HEK293 (cell line): ENCODE measurements at regions not wholly inside any gene's neighbourhood (a gene's known extent, or its start where the extent isn't known, plus 50 kb on each side); places are given as distances from the start of the nearest gene placed in this dataset.

Experiments used
- CTCF ChIA-PET: fragments of 350-600 bp; formaldehyde crosslinking; extraction: SDS; loops from one replicate; lab custom pipeline; 2021; ENCODE audit warnings: antibody characterized with exemption; lab: Yijun Ruan, JAX
- POLR2A ChIA-PET: fragments of 300-600 bp; formaldehyde crosslinking; extraction: SDS; loops from one replicate; lab custom pipeline; 2020; ENCODE audit warnings: antibody characterized with exemption, inconsistent platforms; lab: Yijun Ruan, JAX
- H3K27ac ChIP-seq: fragments of 200-500 bp; sonication (Bioruptor generic); 2 replicates; pipeline ENCODE4 v1.5.1; 2014; ENCODE audit warnings: low read depth, low read length, control low read depth, inconsistent platforms; ENCODE audit errors: extremely low read depth
- H3K36me3 ChIP-seq, 2 experiments: fragments of 200-500 bp in 1 of 2; sonication (Bioruptor generic) in 1 of 2; 1 replicate in 1 of 2; 2 replicates in 1 of 2; pipeline ENCODE4 v1.5.1; 2014 to 2017; ENCODE audit warnings: inconsistent platforms in 2 of 2, low read length in 2 of 2; ENCODE audit not compliant: control insufficient read depth in 2 of 2, insufficient read depth in 1 of 2
- H3K4me1 ChIP-seq: fragments of 200-500 bp; sonication (Bioruptor generic); 2 replicates; pipeline ENCODE4 v1.5.1; 2014; ENCODE audit warnings: mild to moderate bottlenecking, low read length, inconsistent platforms; ENCODE audit not compliant: control insufficient read depth, insufficient read depth
- H3K4me3 ChIP-seq: 2 replicates; pipeline ENCODE4 v1.5.1; 2011; ENCODE audit warnings: low read depth, mild to moderate bottlenecking, control low read depth, low read length, moderate library complexity
- H3K9me3 ChIP-seq: fragments of 200-500 bp; sonication (Bioruptor generic); 2 replicates; pipeline ENCODE4 v1.5.1; 2014; ENCODE audit warnings: low read depth, low read length, inconsistent platforms; ENCODE audit not compliant: control insufficient read depth, insufficient read depth
- KLF10 ChIP-seq: fragments of 450-650 bp; IDR thresholded peaks from 2 replicates; pipeline ENCODE4 v1.5.1; 2018; ENCODE audit warnings: missing biosample characterization, mild to moderate bottlenecking, missing genetic modification characterization
- SALL2 ChIP-seq: fragments of 450-650 bp; formaldehyde crosslinking; IDR thresholded peaks from 2 replicates; pipeline ENCODE4 v1.5.0; 2017; ENCODE audit warnings: missing biosample characterization, mild to moderate bottlenecking, missing genetic modification characterization, borderline replicate concordance
- WT1 ChIP-seq: fragments of 450-650 bp; formaldehyde crosslinking; IDR thresholded peaks from 2 replicates; pipeline ENCODE4 v1.5.1; 2016; ENCODE audit warnings: missing biosample characterization, missing genetic modification characterization
- ZBTB48 ChIP-seq: fragments of 450-650 bp; formaldehyde crosslinking; IDR thresholded peaks from 2 replicates; pipeline ENCODE4 v1.5.1; 2016; ENCODE audit warnings: missing biosample characterization, missing genetic modification characterization
- ZFP37 ChIP-seq: fragments of 450-650 bp; formaldehyde crosslinking; IDR thresholded peaks from 2 replicates; pipeline ENCODE4 v1.5.1; 2016; ENCODE audit warnings: missing biosample characterization, missing genetic modification characterization
- ZIC2 ChIP-seq: fragments of 450-650 bp; formaldehyde crosslinking; IDR thresholded peaks from 2 replicates; pipeline ENCODE4 v1.5.1; 2016; ENCODE audit warnings: missing biosample characterization, missing genetic modification characterization
- ZNF335 ChIP-seq: fragments of 450-650 bp; formaldehyde crosslinking; conservative IDR thresholded peaks from 2 replicates; pipeline ENCODE4 v1.5.1; 2016; ENCODE audit warnings: missing biosample characterization, missing genetic modification characterization
- ZNF366 ChIP-seq: fragments of 450-650 bp; formaldehyde crosslinking; conservative IDR thresholded peaks from 2 replicates; pipeline ENCODE4 v1.5.1; 2016; ENCODE audit warnings: missing biosample characterization, missing genetic modification characterization
- ZNF433 ChIP-seq: fragments of 450-650 bp; formaldehyde crosslinking; IDR thresholded peaks from 2 replicates; pipeline ENCODE4 v1.5.1; 2016; ENCODE audit warnings: missing biosample characterization, missing genetic modification characterization, low read depth
- ZNF501 ChIP-seq: fragments of 450-650 bp; formaldehyde crosslinking; IDR thresholded peaks from 2 replicates; pipeline ENCODE4 v1.5.1; 2016; ENCODE audit warnings: missing biosample characterization, missing genetic modification characterization
- ZNF548 ChIP-seq: fragments of 450-650 bp; formaldehyde crosslinking; IDR thresholded peaks from 2 replicates; pipeline ENCODE4 v1.5.1; 2016; ENCODE audit warnings: missing biosample characterization, missing genetic modification characterization
- ZNF561 ChIP-seq: fragments of 450-650 bp; IDR thresholded peaks from 2 replicates; pipeline ENCODE4 v1.5.1; 2018; ENCODE audit warnings: missing biosample characterization, missing genetic modification characterization, borderline replicate concordance
- ZNF585B ChIP-seq: fragments of 450-650 bp; formaldehyde crosslinking; IDR thresholded peaks from 2 replicates; pipeline ENCODE4 v1.5.1; 2016; ENCODE audit warnings: missing biosample characterization, missing genetic modification characterization
- ZNF621 ChIP-seq: fragments of 450-650 bp; formaldehyde crosslinking; IDR thresholded peaks from 2 replicates; pipeline ENCODE4 v1.5.1; 2017; ENCODE audit warnings: missing biosample characterization, missing genetic modification characterization
- ZNF626 ChIP-seq: fragments of 450-650 bp; sonication (Bioruptor Pico); formaldehyde crosslinking; IDR thresholded peaks from 2 replicates; pipeline ENCODE4 v1.5.1; 2018; ENCODE audit warnings: missing biosample characterization, missing genetic modification characterization, inconsistent platforms
- ZNF629 ChIP-seq: fragments of 450-650 bp; formaldehyde crosslinking; IDR thresholded peaks from 2 replicates; pipeline ENCODE4 v1.5.1; 2017; ENCODE audit warnings: missing biosample characterization, missing genetic modification characterization
- ZNF664 ChIP-seq: fragments of 450-650 bp; formaldehyde crosslinking; IDR thresholded peaks from 2 replicates; pipeline ENCODE4 v1.5.1; 2016; ENCODE audit warnings: missing biosample characterization, missing genetic modification characterization
- ZNF76 ChIP-seq: fragments of 450-650 bp; formaldehyde crosslinking; IDR thresholded peaks from 2 replicates; pipeline ENCODE4; 2016; ENCODE audit warnings: low read depth, missing biosample characterization, missing genetic modification characterization, borderline replicate concordance
- ZNF776 ChIP-seq: fragments of 450-650 bp; formaldehyde crosslinking; IDR thresholded peaks from 2 replicates; pipeline ENCODE4 v1.5.0; 2017; ENCODE audit warnings: missing biosample characterization, missing genetic modification characterization, borderline replicate concordance
- ZNF792 ChIP-seq: fragments of 450-650 bp; formaldehyde crosslinking; IDR thresholded peaks from 2 replicates; pipeline ENCODE4 v1.5.1; 2016; ENCODE audit warnings: missing biosample characterization, missing genetic modification characterization
- ZSCAN30 ChIP-seq: fragments of 450-650 bp; IDR thresholded peaks from 2 replicates; pipeline ENCODE4 v1.5.1; 2018; ENCODE audit warnings: missing biosample characterization, mild to moderate bottlenecking, missing genetic modification characterization, moderate library complexity
- TF ChIP-seq, protein P1 (sequence below): fragments of 450-650 bp; IDR thresholded peaks from 2 replicates; pipeline ENCODE4 v1.5.1; 2018; ENCODE audit warnings: missing biosample characterization, missing genetic modification characterization
- TF ChIP-seq, protein P2 (sequence below): fragments of 450-650 bp; formaldehyde crosslinking; IDR thresholded peaks from 2 replicates; pipeline ENCODE4 v1.5.1; 2016; ENCODE audit warnings: missing biosample characterization, missing genetic modification characterization
- TF ChIP-seq, protein P3 (sequence below): fragments of 450-650 bp; formaldehyde crosslinking; IDR thresholded peaks from 2 replicates; pipeline ENCODE4 v1.5.1; 2016; ENCODE audit warnings: missing biosample characterization, missing genetic modification characterization
- TF ChIP-seq, protein P4 (sequence below): fragments of 450-650 bp; formaldehyde crosslinking; IDR thresholded peaks from 2 replicates; pipeline ENCODE4 v1.5.1; 2016; ENCODE audit warnings: missing biosample characterization, missing genetic modification characterization, borderline replicate concordance
- TF ChIP-seq, protein P5 (sequence below): fragments of 450-650 bp; formaldehyde crosslinking; IDR thresholded peaks from 2 replicates; pipeline ENCODE4 v1.5.1; 2016; ENCODE audit warnings: missing biosample characterization, missing genetic modification characterization
- TF ChIP-seq, protein P6 (sequence below): fragments of 450-650 bp; IDR thresholded peaks from 2 replicates; pipeline ENCODE4 v1.5.1; 2018; ENCODE audit warnings: missing biosample characterization, mild to moderate bottlenecking, missing genetic modification characterization
- TF ChIP-seq, protein P7 (sequence below): fragments of 450-650 bp; formaldehyde crosslinking; IDR thresholded peaks from 2 replicates; pipeline ENCODE4 v1.5.1; 2017; ENCODE audit warnings: missing biosample characterization, missing genetic modification characterization

DNA sequence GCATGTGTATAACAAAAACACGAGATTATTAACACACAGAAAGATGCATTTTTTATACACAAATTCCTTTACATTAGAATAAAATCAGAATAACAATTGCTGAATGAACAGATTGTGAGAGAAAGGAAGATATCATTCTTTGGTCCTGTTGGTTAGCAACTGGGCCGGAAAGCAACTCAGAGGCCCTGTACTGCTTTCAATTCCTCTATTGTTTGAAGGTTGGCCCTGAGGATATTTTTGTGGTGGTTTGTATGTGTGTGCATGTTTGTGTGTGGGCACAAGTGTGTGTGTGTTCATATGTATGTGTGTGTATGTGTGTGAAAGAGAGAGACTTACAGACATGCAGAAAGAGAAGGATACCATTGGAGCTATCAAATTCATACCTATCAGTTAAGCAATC, 356.8 kb upstream of the DMAC1 start:
- H3K4me3 ChIP-seq, result no peak overlapping the region
- no peaks in the 10 kb centered on the region for H3K4me1 ChIP-seq
- H3K9me3 ChIP-seq, result no peaks in the 10 kb centered on the region
- POLR2A ChIA-PET, result no interaction called here
- H3K27ac ChIP-seq, result no peak overlapping the region
- CTCF ChIA-PET, result interaction anchor here (0.6 kb wide), 1 partner anchor 10 kb away, joined by 3 read pairs; no protein-coding TSS in a partner anchor
- no peak for TF ChIP-seq ZNF561 (tag by site-specific recombination)
- TF ChIP-seq, protein P1, sequence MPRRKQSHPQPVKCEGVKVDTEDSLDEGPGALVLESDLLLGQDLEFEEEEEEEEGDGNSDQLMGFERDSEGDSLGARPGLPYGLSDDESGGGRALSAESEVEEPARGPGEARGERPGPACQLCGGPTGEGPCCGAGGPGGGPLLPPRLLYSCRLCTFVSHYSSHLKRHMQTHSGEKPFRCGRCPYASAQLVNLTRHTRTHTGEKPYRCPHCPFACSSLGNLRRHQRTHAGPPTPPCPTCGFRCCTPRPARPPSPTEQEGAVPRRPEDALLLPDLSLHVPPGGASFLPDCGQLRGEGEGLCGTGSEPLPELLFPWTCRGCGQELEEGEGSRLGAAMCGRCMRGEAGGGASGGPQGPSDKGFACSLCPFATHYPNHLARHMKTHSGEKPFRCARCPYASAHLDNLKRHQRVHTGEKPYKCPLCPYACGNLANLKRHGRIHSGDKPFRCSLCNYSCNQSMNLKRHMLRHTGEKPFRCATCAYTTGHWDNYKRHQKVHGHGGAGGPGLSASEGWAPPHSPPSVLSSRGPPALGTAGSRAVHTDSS (tag by site-specific recombination), result no peak
- TF ChIP-seq, protein P2, sequence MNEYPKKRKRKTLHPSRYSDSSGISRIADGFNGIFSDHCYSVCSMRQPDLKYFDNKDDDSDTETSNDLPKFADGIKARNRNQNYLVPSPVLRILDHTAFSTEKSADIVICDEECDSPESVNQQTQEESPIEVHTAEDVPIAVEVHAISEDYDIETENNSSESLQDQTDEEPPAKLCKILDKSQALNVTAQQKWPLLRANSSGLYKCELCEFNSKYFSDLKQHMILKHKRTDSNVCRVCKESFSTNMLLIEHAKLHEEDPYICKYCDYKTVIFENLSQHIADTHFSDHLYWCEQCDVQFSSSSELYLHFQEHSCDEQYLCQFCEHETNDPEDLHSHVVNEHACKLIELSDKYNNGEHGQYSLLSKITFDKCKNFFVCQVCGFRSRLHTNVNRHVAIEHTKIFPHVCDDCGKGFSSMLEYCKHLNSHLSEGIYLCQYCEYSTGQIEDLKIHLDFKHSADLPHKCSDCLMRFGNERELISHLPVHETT (tag by site-specific recombination), result no peak
- no peak for TF ChIP-seq ZNF76
- TF ChIP-seq ZIC2 (tag by site-specific recombination), result no peak
- no peak for TF ChIP-seq ZNF585B
- TF ChIP-seq ZNF501 (tag by site-specific recombination), result no peak
- no peak for TF ChIP-seq ZNF626
- no peak for TF ChIP-seq ZNF335
- no peak for TF ChIP-seq ZNF664 (tag by site-specific recombination)
- TF ChIP-seq ZNF366 (tag by site-specific recombination), result no peak
- TF ChIP-seq SALL2, result no peak
- TF ChIP-seq, protein P3, sequence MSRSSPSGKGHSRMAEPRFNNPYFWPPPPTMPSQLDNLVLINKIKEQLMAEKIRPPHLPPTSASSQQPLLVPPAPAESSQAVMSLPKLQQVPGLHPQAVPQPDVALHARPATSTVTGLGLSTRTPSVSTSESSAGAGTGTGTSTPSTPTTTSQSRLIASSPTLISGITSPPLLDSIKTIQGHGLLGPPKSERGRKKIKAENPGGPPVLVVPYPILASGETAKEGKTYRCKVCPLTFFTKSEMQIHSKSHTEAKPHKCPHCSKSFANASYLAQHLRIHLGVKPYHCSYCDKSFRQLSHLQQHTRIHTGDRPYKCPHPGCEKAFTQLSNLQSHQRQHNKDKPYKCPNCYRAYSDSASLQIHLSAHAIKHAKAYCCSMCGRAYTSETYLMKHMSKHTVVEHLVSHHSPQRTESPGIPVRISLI, result no peak
- TF ChIP-seq, protein P4, sequence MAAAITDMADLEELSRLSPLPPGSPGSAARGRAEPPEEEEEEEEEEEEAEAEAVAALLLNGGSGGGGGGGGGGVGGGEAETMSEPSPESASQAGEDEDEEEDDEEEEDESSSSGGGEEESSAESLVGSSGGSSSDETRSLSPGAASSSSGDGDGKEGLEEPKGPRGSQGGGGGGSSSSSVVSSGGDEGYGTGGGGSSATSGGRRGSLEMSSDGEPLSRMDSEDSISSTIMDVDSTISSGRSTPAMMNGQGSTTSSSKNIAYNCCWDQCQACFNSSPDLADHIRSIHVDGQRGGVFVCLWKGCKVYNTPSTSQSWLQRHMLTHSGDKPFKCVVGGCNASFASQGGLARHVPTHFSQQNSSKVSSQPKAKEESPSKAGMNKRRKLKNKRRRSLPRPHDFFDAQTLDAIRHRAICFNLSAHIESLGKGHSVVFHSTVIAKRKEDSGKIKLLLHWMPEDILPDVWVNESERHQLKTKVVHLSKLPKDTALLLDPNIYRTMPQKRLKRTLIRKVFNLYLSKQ (tag by site-specific recombination), result no peak
- TF ChIP-seq ZNF776, result no peak
- TF ChIP-seq ZSCAN30 (tag by site-specific recombination), result no peak
- no peak for TF ChIP-seq ZNF792 (tag by site-specific recombination)
- TF ChIP-seq ZBTB48 (tag by site-specific recombination), result no peak
- TF ChIP-seq, all 188 proteins: peak for 0
- H3K36me3 ChIP-seq, result no peaks in the 10 kb centered on the region

DNA sequence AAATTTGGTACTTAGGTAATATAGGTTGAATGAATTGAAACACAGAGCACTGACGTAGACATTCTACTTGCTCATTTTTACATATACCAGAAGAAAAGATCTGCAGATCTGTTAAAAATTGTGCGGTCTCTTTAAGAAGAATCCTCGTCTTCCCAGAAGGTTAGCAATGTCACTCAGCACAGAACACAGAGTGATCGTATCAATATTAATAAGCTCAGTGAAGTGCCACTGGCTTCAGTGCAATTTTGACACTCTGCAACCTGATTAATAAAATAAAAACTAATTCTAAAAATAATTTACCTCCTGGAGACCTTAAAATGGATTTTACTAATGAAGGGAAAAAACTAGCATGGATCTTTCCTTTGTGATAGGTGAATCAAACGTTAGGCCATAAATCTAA, 356.1 kb upstream of the DMAC1 start:
- Histone ChIP-seq H3K4me3 (no peak overlapping the region), H3K36me3 (no peaks in the 10 kb centered on the region), H3K9me3 (no peaks in the 10 kb centered on the region), H3K27ac (no peak overlapping the region), H3K4me1 (no peaks in the 10 kb centered on the region)
- POLR2A ChIA-PET, result no interaction called here
- CTCF ChIA-PET, result no interaction called here
- TF ChIP-seq ZNF629 (tag by site-specific recombination), result no peak
- TF ChIP-seq ZNF548 (tag by site-specific recombination), result no peak
- no peak for TF ChIP-seq ZFP37 (tag by site-specific recombination)
- TF ChIP-seq KLF10 (tag by site-specific recombination), result no peak
- TF ChIP-seq, protein P5, sequence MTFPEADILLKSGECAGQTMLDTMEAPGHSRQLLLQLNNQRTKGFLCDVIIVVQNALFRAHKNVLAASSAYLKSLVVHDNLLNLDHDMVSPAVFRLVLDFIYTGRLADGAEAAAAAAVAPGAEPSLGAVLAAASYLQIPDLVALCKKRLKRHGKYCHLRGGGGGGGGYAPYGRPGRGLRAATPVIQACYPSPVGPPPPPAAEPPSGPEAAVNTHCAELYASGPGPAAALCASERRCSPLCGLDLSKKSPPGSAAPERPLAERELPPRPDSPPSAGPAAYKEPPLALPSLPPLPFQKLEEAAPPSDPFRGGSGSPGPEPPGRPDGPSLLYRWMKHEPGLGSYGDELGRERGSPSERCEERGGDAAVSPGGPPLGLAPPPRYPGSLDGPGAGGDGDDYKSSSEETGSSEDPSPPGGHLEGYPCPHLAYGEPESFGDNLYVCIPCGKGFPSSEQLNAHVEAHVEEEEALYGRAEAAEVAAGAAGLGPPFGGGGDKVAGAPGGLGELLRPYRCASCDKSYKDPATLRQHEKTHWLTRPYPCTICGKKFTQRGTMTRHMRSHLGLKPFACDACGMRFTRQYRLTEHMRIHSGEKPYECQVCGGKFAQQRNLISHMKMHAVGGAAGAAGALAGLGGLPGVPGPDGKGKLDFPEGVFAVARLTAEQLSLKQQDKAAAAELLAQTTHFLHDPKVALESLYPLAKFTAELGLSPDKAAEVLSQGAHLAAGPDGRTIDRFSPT (tag by site-specific recombination), result no peak
- no peak for TF ChIP-seq ZNF621 (tag by site-specific recombination)
- TF ChIP-seq ZNF433 (tag by site-specific recombination), result no peak
- TF ChIP-seq, protein P6, sequence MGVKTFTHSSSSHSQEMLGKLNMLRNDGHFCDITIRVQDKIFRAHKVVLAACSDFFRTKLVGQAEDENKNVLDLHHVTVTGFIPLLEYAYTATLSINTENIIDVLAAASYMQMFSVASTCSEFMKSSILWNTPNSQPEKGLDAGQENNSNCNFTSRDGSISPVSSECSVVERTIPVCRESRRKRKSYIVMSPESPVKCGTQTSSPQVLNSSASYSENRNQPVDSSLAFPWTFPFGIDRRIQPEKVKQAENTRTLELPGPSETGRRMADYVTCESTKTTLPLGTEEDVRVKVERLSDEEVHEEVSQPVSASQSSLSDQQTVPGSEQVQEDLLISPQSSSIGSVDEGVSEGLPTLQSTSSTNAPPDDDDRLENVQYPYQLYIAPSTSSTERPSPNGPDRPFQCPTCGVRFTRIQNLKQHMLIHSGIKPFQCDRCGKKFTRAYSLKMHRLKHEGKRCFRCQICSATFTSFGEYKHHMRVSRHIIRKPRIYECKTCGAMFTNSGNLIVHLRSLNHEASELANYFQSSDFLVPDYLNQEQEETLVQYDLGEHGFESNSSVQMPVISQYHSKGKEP, result no peak
- TF ChIP-seq, protein P7, sequence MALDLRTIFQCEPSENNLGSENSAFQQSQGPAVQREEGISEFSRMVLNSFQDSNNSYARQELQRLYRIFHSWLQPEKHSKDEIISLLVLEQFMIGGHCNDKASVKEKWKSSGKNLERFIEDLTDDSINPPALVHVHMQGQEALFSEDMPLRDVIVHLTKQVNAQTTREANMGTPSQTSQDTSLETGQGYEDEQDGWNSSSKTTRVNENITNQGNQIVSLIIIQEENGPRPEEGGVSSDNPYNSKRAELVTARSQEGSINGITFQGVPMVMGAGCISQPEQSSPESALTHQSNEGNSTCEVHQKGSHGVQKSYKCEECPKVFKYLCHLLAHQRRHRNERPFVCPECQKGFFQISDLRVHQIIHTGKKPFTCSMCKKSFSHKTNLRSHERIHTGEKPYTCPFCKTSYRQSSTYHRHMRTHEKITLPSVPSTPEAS (tag by site-specific recombination), result no peak
- no peak for TF ChIP-seq WT1
